ENCODE measurements at regions not wholly inside any gene's neighbourhood (a gene's known extent, or its start where the extent isn't known, plus 50 kb on each side); places are given as distances from the start of the nearest gene placed in this dataset.

DNA sequence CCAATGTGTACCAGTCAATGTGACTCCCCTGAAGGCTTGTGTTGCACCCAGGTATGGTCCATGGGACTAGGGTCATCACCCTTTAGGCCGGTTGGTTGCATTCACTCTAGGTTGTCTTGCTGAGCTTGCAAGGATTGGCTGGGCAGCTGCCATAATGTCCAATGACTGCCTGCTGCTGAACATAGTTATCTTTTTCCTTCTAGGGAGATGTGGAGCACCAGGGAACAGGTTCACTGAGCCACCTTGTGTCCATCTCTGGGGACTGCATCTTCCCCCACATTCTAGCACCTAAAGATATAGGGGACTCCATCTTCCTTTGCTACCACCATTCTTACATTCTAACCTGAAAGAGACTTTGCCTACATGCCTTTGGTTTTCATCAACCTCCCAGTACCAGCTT lies 580.4 kb upstream of the TBL1XR1 start:
- no peak for TF ChIP-seq REST (IDR thresholded peaks at IDR 0.05; ENCODE audit: insufficient read depth in 1 of 2, low read depth in 2 of 2, low read length in 2 of 2)
- no peak for TF ChIP-seq POLR2AphosphoS5 (IDR thresholded peaks at IDR 0.05; ENCODE audit: low read depth, low read length)
